Left lung (tissue), 4 donors: ENCODE measurements at regions not wholly inside any gene's neighbourhood (a gene's known extent, or its start where the extent isn't known, plus 50 kb on each side); places are given as distances from the start of the nearest gene placed in this dataset.

ENCODE experiments used
- ATAC-seq: fragments of 200-7000 bp; cut with Tn5 transposase; one replicate; pipeline ENCODE4 v1.9.1; 2020; ENCODE audit warnings: moderate library complexity
- DNase-seq, 4 donors: peaks; one replicate each; pipeline ENCODE4 v3.0.0-alpha.2; 2013 to 2020
- H3K27ac ChIP-seq, 2 donors: fragments of 200-600 bp; sonication (generic) in 1 of 2; one replicate each; pipeline versions ENCODE4 v1.5.0 to v1.8.0; 2020 to 2021
- H3K27me3 ChIP-seq, 2 donors: fragments of 200-600 bp; sonication (generic) in 1 of 2; one replicate each; pipeline versions ENCODE4 v1.5.0 to v1.8.0; 2020 to 2021
- H3K36me3 ChIP-seq, 2 donors: fragments of 200-600 bp; sonication (generic) in 1 of 2; one replicate each; pipeline versions ENCODE4 v1.5.0 to v1.8.0; 2020 to 2021
- H3K4me1 ChIP-seq, 2 donors: fragments of 200-600 bp; one replicate each; pipeline ENCODE4 v1.8.0; 2021
- H3K4me3 ChIP-seq, 2 donors: fragments of 200-600 bp; sonication (generic) in 1 of 2; one replicate each; pipeline versions ENCODE4 v1.5.0 to v1.8.0; 2020 to 2021; ENCODE audit warnings: mild to moderate bottlenecking in 1 of 2
- H3K9me3 ChIP-seq, 2 donors: fragments of 200-600 bp; sonication (generic) in 1 of 2; one replicate each; pipeline versions ENCODE4 v1.5.0 to v1.8.0; 2020 to 2021
- CTCF ChIP-seq, 2 donors: fragments of 200-600 bp; sonication (generic) in 1 of 2; IDR thresholded peaks; one replicate each; pipeline versions ENCODE4 v1.5.0 to v1.8.0; 2021; ENCODE audit warnings: antibody characterized with exemption in 2 of 2
- intact Hi-C, 2 donors: fragments of 100-400 bp; cut with DNase I; formaldehyde crosslinking; loops; one replicate each; pipeline versions ENCODE4 v1.11.2 to v1.14.2; 2022
- donor health status: DM: no; HTN: yes; CAD: no.
- donor health status: DM: no; HTN: no; CAD: no.

- DNase-seq, result no peak
- intact Hi-C loops, result no loop called here
- Histone ChIP-seq H3K27ac (no peak overlapping the region), H3K36me3 (no peaks in the 10 kb centered on the region), H3K9me3 (peaks cover 0 to 8% of the 10 kb centered on the region in 2 donors), H3K27me3 (no peaks in the 10 kb centered on the region), H3K4me1 (no peaks in the 10 kb centered on the region), H3K4me3 (no peak overlapping the region)
- TF ChIP-seq CTCF (IDR thresholded peaks at IDR 0.05), result no peak
- ATAC-seq, result no peak
These were observed 865.7 kb downstream of the EPHA3 start for GRCh38 chr3:89973156-89973555.

- DNase-seq, result no peak
- H3K27ac ChIP-seq, result no peak overlapping the region
These were observed 867.6 kb downstream of the EPHA3 start for GRCh38 chr3:89974903-89975519.

GRCh38 chr3:89983449-89983848, 876.0 kb downstream of the EPHA3 start:
- H3K9me3 ChIP-seq, result peaks cover 0 to 8% of the 10 kb centered on the region in 2 donors
- DNase-seq (no peak), ATAC-seq (no peak)
- no peaks in the 10 kb centered on the region for H3K36me3 ChIP-seq
- H3K27me3 ChIP-seq, result no peaks in the 10 kb centered on the region
- TF ChIP-seq CTCF (IDR thresholded peaks at IDR 0.05), result no peak
- intact Hi-C loops, result no loop called here
- no peak overlapping the region for H3K4me3 ChIP-seq
- no peak overlapping the region for H3K27ac ChIP-seq
- no peaks in the 10 kb centered on the region for H3K4me1 ChIP-seq

More at GRCh38 chr3:89974903-89975519, 867.6 kb downstream of the EPHA3 start:
- H3K4me3 ChIP-seq, result no peak overlapping the region
- H3K36me3 ChIP-seq, result no peaks in the 10 kb centered on the region
- TF ChIP-seq CTCF (IDR thresholded peaks at IDR 0.05), result no peak
- no peaks in the 10 kb centered on the region for H3K27me3 ChIP-seq
- no peaks in the 10 kb centered on the region for H3K9me3 ChIP-seq
- H3K4me1 ChIP-seq, result no peaks in the 10 kb centered on the region
- intact Hi-C loops, result no loop called here
- ATAC-seq, result no peak

- H3K27ac ChIP-seq, result no peak overlapping the region
- peaks cover 6 to 10% of the 10 kb centered on the region in 2 donors for H3K4me1 ChIP-seq
These were observed 897.9 kb downstream of the EPHA3 start for GRCh38 chr3:90005281-90005847.

More at GRCh38 chr3:90005281-90005847, 897.9 kb downstream of the EPHA3 start:
- intact Hi-C loops, result no loop called here
- Histone ChIP-seq H3K36me3 (no peaks in the 10 kb centered on the region), H3K27me3 (no peaks in the 10 kb centered on the region), H3K9me3 (peaks cover 0 to 4% of the 10 kb centered on the region in 2 donors), H3K4me3 (no peak overlapping the region)
- no peak for ATAC-seq
- no peak for TF ChIP-seq CTCF (IDR thresholded peaks at IDR 0.05)
- no peak for DNase-seq
